SK-N-SH (cell line): ENCODE measurements at regions not wholly inside any gene's neighbourhood (a gene's known extent, or its start where the extent isn't known, plus 50 kb on each side); places are given as distances from the start of the nearest gene placed in this dataset.
"Not testable (repeated sequence)": the region's sequence is repeated elsewhere in the genome, so short reads cannot be mapped to it uniquely, and the experiment has no call there.

Source experiments
- CTCF ChIA-PET: fragments of 300-600, 350-600 bp; formaldehyde crosslinking; extraction: SDS; loops from one replicate; lab custom pipeline; 2021; lab: Yijun Ruan, JAX
- POLR2A ChIA-PET: fragments of 350-600 bp; sonication (Branson Sonifier 250); formaldehyde crosslinking; extraction: SDS; loops from one replicate; lab custom pipeline; 2020; ENCODE audit warnings: antibody characterized with exemption, inconsistent platforms; lab: Yijun Ruan, JAX
- DNase-seq: peaks from one replicate; pipeline ENCODE4 v3.0.0; 2012
- H2AFZ ChIP-seq: fragments of 200-600 bp; sonication (generic); 2 replicates; pipeline ENCODE4 v1.8.1; 2016; ENCODE audit warnings: antibody characterized with exemption, mild to moderate bottlenecking, low read depth
- H3F3A ChIP-seq: fragments of 200-600 bp; sonication (generic); replicated peaks from 2 replicates; pipeline ENCODE3; 2016; ENCODE audit warnings: antibody characterized with exemption, mild to moderate bottlenecking; ENCODE audit not compliant: insufficient read depth
- H3K27ac ChIP-seq, 2 experiments: fragments of 200-500 bp in 1 of 2; fragments of 200-600 bp in 1 of 2; sonication (Bioruptor generic) in 1 of 2; sonication (generic), shearing (Covaris generic) in 1 of 2; 2 replicates each; pipeline versions ENCODE4 v1.5.1 to v1.6.1; 2014 to 2016; ENCODE audit warnings: low read depth in 2 of 2, inconsistent platforms in 1 of 2, low read length in 1 of 2, mild to moderate bottlenecking in 1 of 2, mixed read lengths in 1 of 2
- H3K27me3 ChIP-seq: fragments of 200-600 bp; sonication (generic), shearing (Covaris generic); 2 replicates; pipeline ENCODE4 v1.6.1; 2016; ENCODE audit warnings: mixed run types; ENCODE audit not compliant: insufficient read depth
- H3K36me3 ChIP-seq, 2 experiments: fragments of 200-500 bp in 1 of 2; fragments of 200-600 bp in 1 of 2; sonication (Bioruptor generic) in 1 of 2; sonication (generic) in 1 of 2; replicated peaks in 1 of 2; 2 replicates each; pipeline versions ENCODE3 to v1.5.1; 2014 to 2016; ENCODE audit warnings: low read length in 1 of 2, mild to moderate bottlenecking in 1 of 2; ENCODE audit not compliant: insufficient read depth in 2 of 2, control insufficient read depth in 1 of 2
- H3K4me1 ChIP-seq, 2 experiments: fragments of 200-500 bp in 1 of 2; fragments of 200-600 bp in 1 of 2; sonication (Bioruptor generic) in 1 of 2; sonication (generic), shearing (Covaris generic) in 1 of 2; 2 replicates each; pipeline versions ENCODE4 v1.5.1 to v1.6.1; 2014 to 2016; ENCODE audit warnings: low read depth in 1 of 2, low read length in 1 of 2, mixed run types in 1 of 2; ENCODE audit not compliant: insufficient read depth in 2 of 2, control insufficient read depth in 1 of 2
- H3K4me2 ChIP-seq: fragments of 200-600 bp; sonication (generic), shearing (Covaris generic); 2 replicates; pipeline ENCODE4 v1.6.1; 2017; ENCODE audit warnings: mixed run types
- H3K4me3 ChIP-seq, 2 experiments: fragments of 200-500 bp in 1 of 2; fragments of 200-600 bp in 1 of 2; sonication (Bioruptor generic) in 1 of 2; sonication (generic), shearing (Covaris generic) in 1 of 2; 2 replicates each; pipeline versions ENCODE4 v1.5.1 to v1.8.1; 2014 to 2016; ENCODE audit warnings: low read depth in 2 of 2, inconsistent platforms in 1 of 2, low read length in 1 of 2, mild to moderate bottlenecking in 1 of 2, mixed read lengths in 1 of 2, moderate library complexity in 1 of 2
- H3K79me2 ChIP-seq: fragments of 200-600 bp; sonication (generic); 2 replicates; pipeline ENCODE4 v1.8.1; 2017; ENCODE audit warnings: mild to moderate bottlenecking; ENCODE audit not compliant: insufficient read depth
- H3K9ac ChIP-seq: fragments of 200-600 bp; sonication (generic); 2 replicates; pipeline ENCODE4 v1.6.1; 2017; ENCODE audit warnings: mixed run types
- H3K9me2 ChIP-seq: fragments of 200-600 bp; sonication (generic); 2 replicates; pipeline ENCODE4 v1.6.1; 2017; ENCODE audit warnings: mixed run types
- H3K9me3 ChIP-seq: fragments of 200-600 bp; sonication (generic); 2 replicates; pipeline ENCODE4 v1.6.1; 2017; ENCODE audit warnings: mixed run types, mild to moderate bottlenecking, moderate library complexity
- H4K20me1 ChIP-seq: fragments of 200-600 bp; sonication (generic); 2 replicates; pipeline ENCODE4 v1.6.1; 2017; ENCODE audit warnings: mild to moderate bottlenecking, mixed run types; ENCODE audit not compliant: insufficient read depth
- EP300 ChIP-seq, 2 experiments: IDR thresholded peaks; 2 replicates each; pipeline versions ENCODE4 v1.4.0 to v1.6.1; 2012; ENCODE audit warnings: borderline replicate concordance in 1 of 2, low read depth in 1 of 2, low read length in 1 of 2
- FOXJ3 ChIP-seq: sonication (generic); formaldehyde crosslinking; IDR thresholded peaks from 2 replicates; pipeline ENCODE4 v1.5.1; 2020; ENCODE audit warnings: mild to moderate bottlenecking, missing genetic modification reagents
- GATA2 ChIP-seq: sonication (generic); formaldehyde crosslinking; IDR thresholded peaks from 2 replicates; pipeline ENCODE4 v1.5.0; 2020; ENCODE audit warnings: mild to moderate bottlenecking, missing genetic modification reagents
- NRF1 ChIP-seq: IDR thresholded peaks from 2 replicates; pipeline ENCODE4 v1.6.1; 2012; ENCODE audit warnings: low read depth, mild to moderate bottlenecking, low read length
- POLR2AphosphoS5 ChIP-seq: IDR thresholded peaks from 2 replicates; pipeline ENCODE4 v1.6.1; 2012; ENCODE audit warnings: low read depth, low read length
- RCOR1 ChIP-seq: fragments of 150-350 bp; IDR thresholded peaks from 2 replicates; pipeline ENCODE4 v1.6.1; 2017; ENCODE audit warnings: antibody characterized with exemption, low read length
- RXRA ChIP-seq: IDR thresholded peaks from 2 replicates; pipeline ENCODE4 v1.4.0; 2012; ENCODE audit warnings: low read depth, mild to moderate bottlenecking, borderline replicate concordance
- TCF12 ChIP-seq: IDR thresholded peaks from 2 replicates; pipeline ENCODE4 v1.4.0; 2012
- YY1 ChIP-seq: IDR thresholded peaks from 2 replicates; pipeline ENCODE4 v1.4.0; 2012; ENCODE audit warnings: low read depth, mild to moderate bottlenecking
- WGBS: methylation state at CpG from one replicate; pipeline ENCODE4 v1.1.6; 2017; ENCODE audit warnings: low lambda C conversion rate; 5-methylcytosine and 5-hydroxymethylcytosine counted together
- TF ChIP-seq, protein P1 (sequence below): IDR thresholded peaks from 2 replicates; pipeline ENCODE4 v1.4.0; 2012; ENCODE audit warnings: low read depth, borderline replicate concordance

- DNase-seq, result no peak
- Histone ChIP-seq H3F3A (no peaks in the 10 kb centered on the region), H4K20me1 (no peaks in the 10 kb centered on the region), H3K4me3 (no peak overlapping the region), H3K9me3 (no peaks in the 10 kb centered on the region), H3K4me2 (no peak overlapping the region), H3K4me1 (no peaks in the 10 kb centered on the region; a peak in 1 of 4 replicates), H3K9ac (no peak overlapping the region), H3K27me3 (no peaks in the 10 kb centered on the region), H3K9me2 (no peaks in the 10 kb centered on the region), H3K79me2 (no peaks in the 10 kb centered on the region), H3K27ac (no peak overlapping the region), H2AFZ (no peak overlapping the region), H3K36me3 (no peaks in the 10 kb centered on the region)
- POLR2A ChIA-PET, result no interaction called here
- no peak for TF ChIP-seq TCF12
- no peak for TF ChIP-seq NRF1
- TF ChIP-seq, protein P1, sequence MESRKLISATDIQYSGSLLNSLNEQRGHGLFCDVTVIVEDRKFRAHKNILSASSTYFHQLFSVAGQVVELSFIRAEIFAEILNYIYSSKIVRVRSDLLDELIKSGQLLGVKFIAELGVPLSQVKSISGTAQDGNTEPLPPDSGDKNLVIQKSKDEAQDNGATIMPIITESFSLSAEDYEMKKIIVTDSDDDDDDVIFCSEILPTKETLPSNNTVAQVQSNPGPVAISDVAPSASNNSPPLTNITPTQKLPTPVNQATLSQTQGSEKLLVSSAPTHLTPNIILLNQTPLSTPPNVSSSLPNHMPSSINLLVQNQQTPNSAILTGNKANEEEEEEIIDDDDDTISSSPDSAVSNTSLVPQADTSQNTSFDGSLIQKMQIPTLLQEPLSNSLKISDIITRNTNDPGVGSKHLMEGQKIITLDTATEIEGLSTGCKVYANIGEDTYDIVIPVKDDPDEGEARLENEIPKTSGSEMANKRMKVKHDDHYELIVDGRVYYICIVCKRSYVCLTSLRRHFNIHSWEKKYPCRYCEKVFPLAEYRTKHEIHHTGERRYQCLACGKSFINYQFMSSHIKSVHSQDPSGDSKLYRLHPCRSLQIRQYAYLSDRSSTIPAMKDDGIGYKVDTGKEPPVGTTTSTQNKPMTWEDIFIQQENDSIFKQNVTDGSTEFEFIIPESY, result no peak
- TF ChIP-seq YY1, result no peak
- no peak for TF ChIP-seq RXRA
- TF ChIP-seq POLR2AphosphoS5, result no peak
- no peak for TF ChIP-seq GATA2 (CRISPR knock-in tag)
- TF ChIP-seq FOXJ3 (CRISPR knock-in tag), result no peak
- TF ChIP-seq EP300 (IDR thresholded peaks at IDR 0.05; ENCODE audit: borderline replicate concordance in 1 of 2, low read depth in 1 of 2, low read length in 1 of 2), result no peak
- TF ChIP-seq RCOR1, result no peak
- WGBS, result 15% methylated on average over 1 of the region's 1 CpG
- CTCF ChIA-PET, result interaction anchor here (0.7 to 1.2 kb wide), 2 partner anchors 8 to 15 kb away, joined by 3 read pairs; no protein-coding TSS in a partner anchor
Observed at GRCh38 chr4:31482691-31483090, 762.5 kb downstream of the PCDH7 start.

DNA sequence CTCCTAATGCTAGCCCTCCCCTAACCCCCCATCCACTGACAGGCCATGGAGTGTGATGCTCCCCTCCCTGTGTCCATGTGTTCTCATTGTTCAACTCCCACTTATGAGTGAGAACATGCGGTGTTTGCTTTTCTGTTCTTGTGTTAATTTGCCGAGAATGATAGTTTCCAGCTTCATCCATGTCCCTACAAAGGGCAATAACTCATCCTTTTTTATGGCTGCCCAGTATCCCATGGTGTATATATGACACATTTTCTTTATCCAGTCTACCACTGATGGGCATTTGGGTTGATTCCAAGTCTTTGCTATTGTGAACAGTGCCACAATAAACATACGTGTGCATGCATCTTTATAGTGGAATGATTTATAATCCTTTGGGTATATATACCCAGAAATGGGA lies 779.0 kb downstream of the PCDH7 start:
- H3K36me3 ChIP-seq, POLR2A ChIA-PET, H3K9ac ChIP-seq, H3K4me3 ChIP-seq, H3F3A ChIP-seq, DNase-seq, H3K27ac ChIP-seq, H3K4me1 ChIP-seq, CTCF ChIA-PET, H4K20me1 ChIP-seq, H3K9me2 ChIP-seq, H3K4me2 ChIP-seq, H3K79me2 ChIP-seq, H3K9me3 ChIP-seq, H3K27me3 ChIP-seq, H2AFZ ChIP-seq: not testable (repeated sequence)
- 41% methylated on average over 3 of the region's 3 CpGs for WGBS

DNA sequence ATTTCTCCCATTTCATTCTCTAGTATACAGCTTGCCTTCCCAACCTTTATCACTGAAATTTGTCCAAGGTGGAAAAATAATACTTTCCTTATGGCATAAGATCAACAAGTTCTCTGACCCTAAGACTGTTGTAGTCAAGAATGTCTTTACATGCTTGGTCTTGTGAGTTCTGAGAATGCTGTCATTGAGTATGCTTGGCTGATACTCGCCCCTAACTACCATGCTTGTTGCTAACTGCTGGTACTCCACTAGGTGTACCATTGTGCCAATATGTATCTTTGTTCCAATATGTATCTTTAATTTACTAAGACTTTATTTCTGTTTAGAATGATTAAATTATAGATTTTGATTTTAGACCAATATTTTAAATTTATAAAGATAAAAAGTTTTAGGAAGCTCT lies 796.4 kb downstream of the PCDH7 start:
- H3K27me3 ChIP-seq, result no peaks in the 10 kb centered on the region
- no peak overlapping the region for H3K4me3 ChIP-seq
- H3K4me1 ChIP-seq, result no peaks in the 10 kb centered on the region
- H3K9ac ChIP-seq, result no peak overlapping the region
- H3F3A ChIP-seq, result no peaks in the 10 kb centered on the region
- no peak overlapping the region for H3K27ac ChIP-seq
- WGBS, result 6% methylated on average over 1 of the region's 1 CpG
- H2AFZ ChIP-seq, result no peak overlapping the region
- no peaks in the 10 kb centered on the region for H3K79me2 ChIP-seq
- H3K9me2 ChIP-seq, result no peaks in the 10 kb centered on the region
- DNase-seq, result no peak
- H3K4me2 ChIP-seq, result no peak overlapping the region
- TF ChIP-seq EP300 (IDR thresholded peaks at IDR 0.05; ENCODE audit: borderline replicate concordance in 1 of 2, low read depth in 1 of 2, low read length in 1 of 2) (no peak), YY1 (no peak)
- POLR2A ChIA-PET, result no interaction called here
- no peaks in the 10 kb centered on the region for H4K20me1 ChIP-seq
- no peaks in the 10 kb centered on the region for H3K36me3 ChIP-seq
- CTCF ChIA-PET, result no interaction called here
- no peaks in the 10 kb centered on the region for H3K9me3 ChIP-seq
